GM12878 (cell line): ENCODE measurements at regions not wholly inside any gene's neighbourhood (a gene's known extent, or its start where the extent isn't known, plus 50 kb on each side); places are given as distances from the start of the nearest gene placed in this dataset.

Experiments used
- ATAC-seq: fragments of 200-7000 bp; cut with Tn5 transposase; 3 replicates; pipeline ENCODE4 v1.9.1; 2020; ENCODE audit warnings: mild to moderate bottlenecking, moderate library complexity
- BruUV-seq: library from RNA; stranded (reverse); fragments of 400-500 nt; replicated peaks from 2 replicates; lab custom pipeline; 2021; lab: Mats Ljungman, UMichigan
- CTCF ChIA-PET: fragments of 300-600 bp; sonication (Branson Sonifier 250); formaldehyde crosslinking; extraction: SDS; loops from one replicate; lab custom pipeline; 2021; ENCODE audit warnings: inconsistent platforms; lab: Yijun Ruan, JAX
- POLR2A ChIA-PET: fragments of 350-600 bp; formaldehyde crosslinking; extraction: SDS; loops from one replicate; lab custom pipeline; 2021; ENCODE audit warnings: inconsistent platforms; lab: Charles Lee
- RAD21 ChIA-PET: fragments of 300-600 bp; sonication (Branson Sonifier 250); formaldehyde crosslinking; loops from one replicate; lab custom pipeline; 2023; ENCODE audit warnings: antibody characterized with exemption; ENCODE audit not compliant: unreplicated experiment; lab: Charles Lee
- SMC1A ChIA-PET: fragments of 300-600 bp; sonication (Branson Sonifier 250); formaldehyde crosslinking; loops from one replicate; lab custom pipeline; 2023; ENCODE audit not compliant: unreplicated experiment, uncharacterized antibody; lab: Charles Lee
- DNase-seq: peaks from one replicate; pipeline ENCODE4 v3.0.0-alpha.2; 2011; ENCODE audit warnings: low read depth, low spot score
- FAIRE-seq: peaks from 3 replicates; lab custom pipeline; 2011; peaks lifted over from hg19 to GRCh38; lab: Jason Lieb, UNC
- H2AFZ ChIP-seq: 2 replicates; pipeline ENCODE4 v1.6.0; 2011; ENCODE audit warnings: low read depth, low read length, control low read depth; ENCODE audit not compliant: control insufficient read depth
- H3K27ac ChIP-seq: 2 replicates; pipeline ENCODE4 v1.5.1; 2011; ENCODE audit warnings: control low read depth; ENCODE audit not compliant: control insufficient read depth, insufficient read depth
- H3K27me3 ChIP-seq, 2 experiments: replicated peaks in 1 of 2; 2 replicates each; pipeline versions ENCODE4 v1.6.0 to v1.6.1; 2011; ENCODE audit warnings: low read length in 1 of 2; ENCODE audit not compliant: control insufficient read depth in 2 of 2, insufficient read depth in 2 of 2
- H3K36me3 ChIP-seq, 2 experiments: 2 replicates each; pipeline ENCODE4 v1.5.1; 2011; ENCODE audit warnings: low read length in 1 of 2; ENCODE audit not compliant: control insufficient read depth in 2 of 2, insufficient read depth in 2 of 2
- H3K4me1 ChIP-seq: 2 replicates; pipeline ENCODE4 v1.6.1; 2011; ENCODE audit warnings: mild to moderate bottlenecking, low read length, moderate library complexity, mixed read lengths; ENCODE audit not compliant: control insufficient read depth, insufficient read depth
- H3K4me2 ChIP-seq: 2 replicates; pipeline ENCODE4 v1.6.0; 2011; ENCODE audit warnings: control low read depth; ENCODE audit not compliant: control insufficient read depth, insufficient read depth
- H3K4me3 ChIP-seq: fragments of 200-600 bp; sonication (generic); 2 replicates; pipeline ENCODE4 v1.5.1; 2016
- H3K79me2 ChIP-seq: 2 replicates; pipeline ENCODE4 v1.6.0; 2011; ENCODE audit warnings: low read length; ENCODE audit not compliant: control insufficient read depth, insufficient read depth
- H3K9ac ChIP-seq: 2 replicates; pipeline ENCODE4 v1.8.0; 2011; ENCODE audit warnings: low read length, control low read depth, mixed read lengths; ENCODE audit not compliant: control insufficient read depth, insufficient read depth
- H3K9me3 ChIP-seq: replicated peaks from 3 replicates; pipeline ENCODE4 v1.5.1; 2011; ENCODE audit warnings: mild to moderate bottlenecking, low read length; ENCODE audit not compliant: control insufficient read depth, insufficient read depth
- H4K20me1 ChIP-seq: 2 replicates; pipeline ENCODE4 v1.6.0; 2011; ENCODE audit not compliant: control insufficient read depth, insufficient read depth
- CTCF ChIP-seq, 3 experiments: IDR thresholded peaks in 2 of 3; conservative IDR thresholded peaks in 1 of 3; 2 replicates each; pipeline ENCODE4 v1.5.1; 2011; ENCODE audit warnings: low read depth in 3 of 3, low read length in 3 of 3, mild to moderate bottlenecking in 3 of 3, control low read depth in 2 of 3, moderate library complexity in 2 of 3, inconsistent platforms in 1 of 3, mixed read lengths in 1 of 3; ENCODE audit not compliant: control insufficient read depth in 2 of 3, insufficient read depth in 1 of 3; ENCODE audit errors: extremely low read depth in 1 of 3
- CUX1 ChIP-seq: IDR thresholded peaks from 2 replicates; pipeline ENCODE4 v1.6.1; 2012; ENCODE audit warnings: improper control_type of control experiment, low read depth, low read length; ENCODE audit not compliant: insufficient replicate concordance
- ESRRA ChIP-seq: IDR thresholded peaks from 2 replicates; pipeline ENCODE4 v1.6.1; 2012; ENCODE audit warnings: mild to moderate bottlenecking, low read length, improper control_type of control experiment
- GATAD2B ChIP-seq: fragments of 450-650 bp; conservative IDR thresholded peaks from 2 replicates; pipeline ENCODE4 v1.6.1; 2017; ENCODE audit warnings: low read depth, mild to moderate bottlenecking, moderate library complexity
- NFYB ChIP-seq: IDR thresholded peaks from 2 replicates; pipeline ENCODE4 v1.6.1; 2011; ENCODE audit warnings: low read depth, mild to moderate bottlenecking, low read length, improper control_type of control experiment, moderate library complexity; ENCODE audit not compliant: insufficient read depth
- NR2F1 ChIP-seq: fragments of 450-650 bp; conservative IDR thresholded peaks from 2 replicates; pipeline ENCODE4 v1.6.1; 2017; ENCODE audit warnings: mild to moderate bottlenecking
- SMAD5 ChIP-seq: IDR thresholded peaks from 2 replicates; pipeline ENCODE4 v1.6.1; 2016; ENCODE audit warnings: antibody characterized with exemption, low read depth
- SREBF1 ChIP-seq: IDR thresholded peaks from 2 replicates; pipeline ENCODE4 v1.6.1; 2012; ENCODE audit warnings: mild to moderate bottlenecking, low read length
- TARDBP ChIP-seq: IDR thresholded peaks from 2 replicates; pipeline ENCODE4 v1.6.1; 2016; ENCODE audit warnings: borderline replicate concordance
- YBX1 ChIP-seq: fragments of 450-650 bp; IDR thresholded peaks from 2 replicates; pipeline ENCODE4 v1.6.1; 2016; ENCODE audit warnings: antibody characterized with exemption
- ZBTB33 ChIP-seq: fragments of 450-650 bp; IDR thresholded peaks from 2 replicates; pipeline ENCODE4 v1.6.1; 2017; ENCODE audit warnings: mild to moderate bottlenecking
- ZBTB4 ChIP-seq: fragments of 450-650 bp; formaldehyde crosslinking; IDR thresholded peaks from 2 replicates; pipeline ENCODE4 v1.4.0; 2022; ENCODE audit warnings: mild to moderate bottlenecking, moderate library complexity
- ZNF274 ChIP-seq: IDR thresholded peaks from one replicate; pipeline ENCODE4 v1.8.0; 2011; ENCODE audit not compliant: insufficient read length, insufficient read depth
- WGBS: methylation state at CpG from one replicate; pipeline ENCODE4 v1.1.6; 2016; ENCODE audit warnings: low lambda C conversion rate; ENCODE audit not compliant: insufficient replicate concordance, insufficient coverage; ENCODE audit errors: missing lambda C conversion rate; 5-methylcytosine and 5-hydroxymethylcytosine counted together
- in situ Hi-C: fragments of 300-500 bp; cut with MboI; formaldehyde crosslinking; loops from 9 replicates; pipeline ENCODE4 v1.14.3; 2018; ENCODE audit warnings: mixed read lengths
- intact Hi-C: fragments of 100-400 bp; cut with micrococcal nuclease; formaldehyde crosslinking; loops from one replicate; pipeline ENCODE4 v1.14.2; 2022; ENCODE audit not compliant: unreplicated experiment

GRCh38 chr2:142672698-142673097 is 204.8 kb upstream of the KYNU start:
- no peaks in the 10 kb centered on the region for H3K9me3 ChIP-seq
- SMC1A ChIA-PET: interaction anchor here (2.9 kb wide), 1 partner anchor 11 kb away, joined by 9 read pairs; no protein-coding TSS in a partner anchor
- POLR2A ChIA-PET: no interaction called here
- BruUV-seq: no TSS peak
- FAIRE-seq (no peak), ATAC-seq (no peak), DNase-seq (no peak)
- no peaks in the 10 kb centered on the region for H3K27me3 ChIP-seq
- no peak overlapping the region for H3K4me2 ChIP-seq
- H3K79me2 ChIP-seq: no peaks in the 10 kb centered on the region
- no peak overlapping the region for H3K9ac ChIP-seq
- H3K36me3 ChIP-seq: no peaks in the 10 kb centered on the region
- no peaks in the 10 kb centered on the region for H4K20me1 ChIP-seq
- H2AFZ ChIP-seq: no peak overlapping the region
- no peak overlapping the region for H3K27ac ChIP-seq
- RAD21 ChIA-PET: no interaction called here
- WGBS: 55% methylated on average over 6 of the region's 6 CpGs
- intact Hi-C loops: no loop called here
- H3K4me1 ChIP-seq: no peaks in the 10 kb centered on the region
- CTCF ChIA-PET: interaction anchor here (1.1 kb wide), 1 partner anchor 307 kb away, joined by 3 read pairs; no protein-coding TSS in a partner anchor
- no peak overlapping the region for H3K4me3 ChIP-seq
- in situ Hi-C loops: no loop called here
- no peak for TF ChIP-seq NFYB
- no peak for TF ChIP-seq GATAD2B
- TF ChIP-seq ZNF274: no peak
- no peak for TF ChIP-seq YBX1
- TF ChIP-seq TARDBP: no peak
- no peak for TF ChIP-seq NR2F1
- no peak for TF ChIP-seq SREBF1
- no peak for TF ChIP-seq ZBTB4 (CRISPR knock-in tag)
- TF ChIP-seq CTCF (IDR thresholded peaks at IDR 0.05 in 2 of 3, conservative IDR thresholded peaks at IDR 0.05 in 1 of 3; ENCODE audit: control insufficient read depth in 2 of 3, extremely low read depth in 1 of 3, insufficient read depth in 1 of 3, low read depth in 3 of 3, low read length in 3 of 3): no peak
- TF ChIP-seq CUX1: no peak
- no peak for TF ChIP-seq SMAD5
- no peak for TF ChIP-seq ZBTB33
- TF ChIP-seq ESRRA: no peak
